ENCODE measurements at regions not wholly inside any gene's neighbourhood (a gene's known extent, or its start where the extent isn't known, plus 50 kb on each side); places are given as distances from the start of the nearest gene placed in this dataset.
"Not testable (repeated sequence)": the region's sequence is repeated elsewhere in the genome, so short reads cannot be mapped to it uniquely, and the experiment has no call there.

DNA sequence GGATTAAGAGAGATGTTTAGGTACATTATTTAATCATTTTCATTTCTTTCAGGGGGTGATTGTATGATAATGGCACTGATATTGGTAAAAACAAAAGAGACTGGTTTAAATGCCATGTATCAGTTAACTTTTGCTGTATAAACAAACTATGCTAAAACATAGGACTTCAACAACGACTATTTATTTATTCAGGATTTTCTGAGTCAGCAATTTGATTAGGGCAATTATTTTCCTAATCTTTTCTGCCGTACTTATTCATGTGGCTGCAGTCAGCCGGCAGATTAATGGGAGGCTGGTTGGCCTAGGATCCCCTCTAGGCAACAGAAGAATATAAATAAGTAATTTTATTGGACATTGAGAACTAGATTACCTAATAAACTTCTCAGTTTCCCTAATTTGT lies 661.7 kb upstream of the RAG2 start:
- Mint-ChIP-seq H3K36me3 (no peaks in the 10 kb centered on the region), H3K27ac (no peak overlapping the region), H3K4me3 (no peak overlapping the region), H3K27me3 (no peaks in the 10 kb centered on the region), H3K9me3 (peaks cover 3 to 7% of the 10 kb centered on the region in 2 donors), H3K4me1 (no peaks in the 10 kb centered on the region)
- ATAC-seq (replicated peaks) (no peak), DNase-seq (no peak)

DNA sequence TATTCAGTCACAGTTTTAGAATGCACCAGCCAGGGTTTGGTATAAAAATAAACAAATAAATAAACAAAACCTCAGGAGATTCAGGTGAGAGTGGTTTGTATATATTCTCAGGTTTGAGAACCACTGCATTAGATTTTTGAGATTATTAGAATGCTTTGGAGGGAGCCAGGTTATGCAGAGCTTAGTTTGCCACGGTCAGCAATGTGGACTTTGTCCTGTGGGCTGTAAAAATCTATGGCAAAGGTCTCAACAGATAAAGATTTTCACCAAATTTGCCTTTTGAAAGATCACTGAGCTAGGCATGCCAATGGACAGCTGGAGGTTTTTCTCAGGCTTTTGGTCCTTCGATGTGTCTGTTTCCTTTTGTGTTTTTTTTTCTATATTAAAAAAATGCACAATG lies 650.1 kb upstream of the RAG2 start:
- H3K36me3 Mint-ChIP-seq = no peaks in the 10 kb centered on the region
- H3K27ac Mint-ChIP-seq = no peak overlapping the region
- ATAC-seq (replicated peaks) (no peak), DNase-seq (no peak)
- peaks cover 5 to 9% of the 10 kb centered on the region in 2 donors for H3K9me3 Mint-ChIP-seq
- H3K4me3 Mint-ChIP-seq = no peak overlapping the region
- no peaks in the 10 kb centered on the region for H3K27me3 Mint-ChIP-seq
- H3K4me1 Mint-ChIP-seq = no peaks in the 10 kb centered on the region

- not testable (repeated sequence) for H3K9me3 Mint-ChIP-seq; H3K36me3 Mint-ChIP-seq; H3K4me3 Mint-ChIP-seq; H3K4me1 Mint-ChIP-seq; DNase-seq; ATAC-seq (replicated peaks); H3K27ac Mint-ChIP-seq; H3K27me3 Mint-ChIP-seq
Measured at GRCh38 chr11:37246092-37246491, 648.1 kb upstream of the RAG2 start.

DNA sequence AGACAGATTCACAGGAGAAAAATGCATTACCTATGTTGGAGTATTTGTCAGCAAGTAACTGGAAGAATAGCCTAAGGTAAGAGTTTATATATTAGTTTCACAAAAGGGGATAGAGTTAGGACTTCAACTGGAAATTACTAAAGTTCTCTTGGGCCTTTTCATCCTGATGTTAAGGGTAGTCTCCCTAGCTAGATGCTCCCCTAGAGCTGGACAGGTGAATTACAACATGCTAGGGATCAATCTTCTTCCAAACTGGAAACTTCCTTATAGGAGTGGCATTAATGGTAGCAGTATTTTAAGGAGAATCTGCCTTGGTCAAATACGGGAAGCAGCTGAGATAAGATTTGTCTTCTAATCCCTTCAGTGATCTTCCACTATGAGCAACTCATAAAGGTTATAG lies 632.8 kb upstream of the RAG2 start:
- Mint-ChIP-seq H3K4me1 (no peaks in the 10 kb centered on the region), H3K27me3 (no peaks in the 10 kb centered on the region), H3K36me3 (no peaks in the 10 kb centered on the region), H3K4me3 (no peak overlapping the region), H3K27ac (no peak overlapping the region), H3K9me3 (peaks cover 6 to 7% of the 10 kb centered on the region in 2 donors)
- no peak for DNase-seq
- ATAC-seq (replicated peaks) = no peak

DNA sequence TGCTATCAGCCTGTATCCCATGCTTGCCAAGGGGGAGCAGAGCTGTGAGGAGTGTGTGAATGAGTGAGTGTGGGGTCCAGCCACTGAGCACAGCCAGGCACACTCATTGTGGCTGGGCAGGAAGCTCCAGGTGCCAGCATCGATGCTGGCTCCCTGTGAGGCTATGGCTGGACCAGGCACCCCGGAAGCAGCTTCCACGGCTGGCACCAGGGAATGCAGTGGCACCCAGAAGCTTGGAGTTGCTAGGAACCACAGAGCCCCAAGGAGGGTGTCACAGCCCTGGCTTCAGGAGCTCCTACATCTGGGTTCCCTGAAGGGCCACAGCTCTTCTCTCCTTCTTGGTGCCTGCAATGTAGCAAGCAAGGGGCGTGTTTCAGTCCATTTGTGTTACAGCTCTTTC lies 625.9 kb upstream of the RAG2 start:
- no peak overlapping the region for H3K4me3 Mint-ChIP-seq
- no peak for ATAC-seq (replicated peaks)
- DNase-seq = no peak
- no peak overlapping the region for H3K27ac Mint-ChIP-seq
- no peaks in the 10 kb centered on the region for H3K4me1 Mint-ChIP-seq
- H3K27me3 Mint-ChIP-seq = no peaks in the 10 kb centered on the region
- H3K36me3 Mint-ChIP-seq = no peaks in the 10 kb centered on the region
- peaks cover 0 to 8% of the 10 kb centered on the region in 2 donors for H3K9me3 Mint-ChIP-seq

DNA sequence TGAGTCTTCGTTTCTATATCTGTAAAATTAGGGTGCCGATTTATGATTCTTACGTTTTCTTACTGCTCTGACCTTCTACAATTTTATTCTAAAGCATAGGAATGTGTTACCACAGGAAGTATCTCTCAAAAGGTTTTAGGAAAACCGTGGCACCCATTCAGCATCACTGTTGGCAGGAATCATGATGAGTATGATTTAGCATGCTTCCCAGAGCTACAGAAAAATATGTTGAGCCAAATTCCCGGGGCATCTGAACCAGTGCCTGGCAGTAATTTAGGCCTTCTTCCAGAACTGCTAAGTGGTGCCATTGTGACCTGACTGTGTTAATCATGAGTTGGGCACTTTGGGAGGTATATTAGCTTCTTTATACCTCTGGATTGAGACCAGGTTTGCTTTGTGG lies 605.0 kb upstream of the RAG2 start:
- no peaks in the 10 kb centered on the region for H3K4me1 Mint-ChIP-seq
- no peak overlapping the region for H3K4me3 Mint-ChIP-seq
- H3K9me3 Mint-ChIP-seq = peaks cover 2 to 5% of the 10 kb centered on the region in 2 donors
- ATAC-seq (replicated peaks) = no peak
- H3K27me3 Mint-ChIP-seq = no peaks in the 10 kb centered on the region
- H3K27ac Mint-ChIP-seq = no peak overlapping the region
- DNase-seq = no peak
- no peaks in the 10 kb centered on the region for H3K36me3 Mint-ChIP-seq

GRCh38 chr11:37199082-37199481 lies 601.0 kb upstream of the RAG2 start:
- no peaks in the 10 kb centered on the region for H3K27me3 Mint-ChIP-seq
- no peaks in the 10 kb centered on the region for H3K36me3 Mint-ChIP-seq
- peaks cover 0 to 1% of the 10 kb centered on the region in 2 donors for H3K9me3 Mint-ChIP-seq
- H3K4me1 Mint-ChIP-seq = no peaks in the 10 kb centered on the region
- H3K27ac Mint-ChIP-seq = no peak overlapping the region
- H3K4me3 Mint-ChIP-seq = no peak overlapping the region
- ATAC-seq (replicated peaks) (no peak), DNase-seq (no peak)

- no peak for ATAC-seq (replicated peaks)
Measured at GRCh38 chr11:37184326-37184725, 586.3 kb upstream of the RAG2 start.

DNA sequence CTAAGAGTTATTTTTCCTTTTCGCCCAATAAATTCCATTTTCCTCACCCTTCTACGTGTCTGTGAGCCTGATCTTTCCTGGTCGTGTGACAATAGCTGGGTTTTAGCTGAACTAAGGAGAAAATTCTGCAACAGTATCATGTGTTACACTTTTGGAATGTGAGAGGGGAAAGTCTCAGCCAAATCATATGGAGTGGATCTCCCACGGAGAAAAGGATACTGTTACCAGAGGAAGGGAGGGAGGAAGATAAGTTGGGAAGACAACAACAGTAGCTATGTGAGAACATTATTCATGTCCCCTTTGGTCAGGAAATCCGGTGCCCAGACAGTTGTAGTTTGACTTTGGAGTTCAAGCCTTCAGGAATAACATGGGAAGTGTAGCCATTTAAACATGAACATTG lies 584.0 kb upstream of the RAG2 start:
- ATAC-seq (replicated peaks) = no peak
- H3K36me3 Mint-ChIP-seq = no peaks in the 10 kb centered on the region

More at GRCh38 chr11:37184326-37184725, 586.3 kb upstream of the RAG2 start:
- Mint-ChIP-seq H3K27me3 (no peaks in the 10 kb centered on the region), H3K9me3 (peaks cover 3 to 8% of the 10 kb centered on the region in 2 donors), H3K36me3 (no peaks in the 10 kb centered on the region), H3K4me1 (no peaks in the 10 kb centered on the region), H3K4me3 (no peak overlapping the region), H3K27ac (no peak overlapping the region)
- no peak for DNase-seq

GRCh38 chr11:37177721-37178120 lies 579.7 kb upstream of the RAG2 start:
- H3K4me1 Mint-ChIP-seq = no peaks in the 10 kb centered on the region
- no peak overlapping the region for H3K27ac Mint-ChIP-seq

More for the DNA sequence above, 584.0 kb upstream of the RAG2 start:
- DNase-seq = no peak
- peaks cover 3 to 8% of the 10 kb centered on the region in 2 donors for H3K9me3 Mint-ChIP-seq
- no peak overlapping the region for H3K27ac Mint-ChIP-seq
- H3K4me3 Mint-ChIP-seq = no peak overlapping the region
- no peaks in the 10 kb centered on the region for H3K4me1 Mint-ChIP-seq
- no peaks in the 10 kb centered on the region for H3K27me3 Mint-ChIP-seq

DNA sequence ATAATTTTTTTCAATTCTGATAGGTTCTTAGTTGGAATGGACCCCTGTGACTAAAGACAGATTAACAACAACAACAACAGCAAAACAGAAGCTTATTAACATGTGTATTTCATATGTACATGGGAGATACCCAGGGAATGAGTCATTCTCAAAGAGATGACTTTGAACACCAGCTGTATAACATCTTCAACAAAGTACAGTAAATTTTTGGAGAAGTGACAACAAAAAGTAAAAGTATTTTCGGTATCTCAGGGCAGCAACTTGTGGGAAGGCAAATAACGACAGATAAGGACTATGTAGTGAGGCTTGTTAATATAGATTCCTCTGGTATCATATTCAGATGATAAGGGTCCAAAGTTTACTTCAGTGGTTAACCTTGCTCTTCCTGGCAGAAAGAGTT lies 573.4 kb upstream of the RAG2 start:
- Mint-ChIP-seq H3K27ac (no peak overlapping the region), H3K36me3 (no peaks in the 10 kb centered on the region), H3K4me1 (no peaks in the 10 kb centered on the region), H3K4me3 (no peak overlapping the region), H3K9me3 (peaks cover 0 to 6% of the 10 kb centered on the region in 2 donors), H3K27me3 (no peaks in the 10 kb centered on the region)
- no peak for ATAC-seq (replicated peaks)
- no peak for DNase-seq

More at GRCh38 chr11:37177721-37178120, 579.7 kb upstream of the RAG2 start:
- ATAC-seq (replicated peaks) (no peak), DNase-seq (no peak)
- H3K36me3 Mint-ChIP-seq = no peaks in the 10 kb centered on the region
- no peaks in the 10 kb centered on the region for H3K27me3 Mint-ChIP-seq
- no peak overlapping the region for H3K4me3 Mint-ChIP-seq
- peaks cover 3 to 12% of the 10 kb centered on the region in 2 donors for H3K9me3 Mint-ChIP-seq

GRCh38 chr11:37170311-37170710 lies 572.3 kb upstream of the RAG2 start:
- Mint-ChIP-seq H3K4me3 (no peak overlapping the region), H3K4me1 (no peaks in the 10 kb centered on the region), H3K9me3 (peaks cover 0 to 4% of the 10 kb centered on the region in 2 donors), H3K27ac (no peak overlapping the region), H3K27me3 (no peaks in the 10 kb centered on the region), H3K36me3 (no peaks in the 10 kb centered on the region)
- ATAC-seq (replicated peaks) = no peak
- no peak for DNase-seq

- not testable (repeated sequence) for ATAC-seq (replicated peaks); H3K27me3 Mint-ChIP-seq; H3K4me3 Mint-ChIP-seq; H3K27ac Mint-ChIP-seq; H3K36me3 Mint-ChIP-seq; H3K4me1 Mint-ChIP-seq; DNase-seq
- H3K9me3 Mint-ChIP-seq = peaks cover 4 to 12% of the 10 kb centered on the region in 2 donors
Measured at GRCh38 chr11:37145434-37145833, 547.4 kb upstream of the RAG2 start.

- Mint-ChIP-seq H3K27ac (peak overlapping the region; percentile 1), H3K4me1 (no peaks in the 10 kb centered on the region), H3K36me3 (no peaks in the 10 kb centered on the region), H3K4me3 (no peak overlapping the region), H3K9me3 (peaks cover 2 to 13% of the 10 kb centered on the region in 2 donors), H3K27me3 (no peaks in the 10 kb centered on the region)
- DNase-seq = no peak
- ATAC-seq (replicated peaks) = no peak
Measured at GRCh38 chr11:37142591-37142990, 544.6 kb upstream of the RAG2 start.

DNA sequence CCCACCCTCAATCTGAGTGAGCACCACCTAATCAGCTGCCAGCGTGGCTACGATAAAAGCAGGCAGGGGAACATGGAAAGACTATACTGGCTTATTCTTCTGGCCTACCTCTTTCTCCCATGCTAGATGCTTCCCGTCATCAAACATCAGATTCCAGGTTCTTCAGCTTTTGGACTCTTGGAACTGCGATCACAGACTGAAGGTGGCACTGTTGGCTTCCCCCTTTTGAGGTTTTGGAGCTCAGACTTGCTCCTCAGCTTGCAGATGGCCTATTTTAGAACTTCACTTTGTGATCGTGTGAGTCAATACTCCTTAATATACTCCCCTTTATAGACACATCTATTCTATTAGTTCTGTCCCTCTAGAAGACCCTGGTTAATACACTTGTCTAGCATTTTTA lies 543.7 kb upstream of the RAG2 start:
- H3K36me3 Mint-ChIP-seq = no peaks in the 10 kb centered on the region
- ATAC-seq (replicated peaks) (no peak), DNase-seq (no peak)
- no peaks in the 10 kb centered on the region for H3K27me3 Mint-ChIP-seq
- H3K27ac Mint-ChIP-seq = no peak overlapping the region
- peaks cover 0 to 12% of the 10 kb centered on the region in 2 donors for H3K9me3 Mint-ChIP-seq
- no peaks in the 10 kb centered on the region for H3K4me1 Mint-ChIP-seq
- no peak overlapping the region for H3K4me3 Mint-ChIP-seq

- ATAC-seq (replicated peaks); H3K4me1 Mint-ChIP-seq; H3K27me3 Mint-ChIP-seq; H3K4me3 Mint-ChIP-seq; H3K27ac Mint-ChIP-seq; H3K36me3 Mint-ChIP-seq; DNase-seq: not testable (repeated sequence)
- H3K9me3 Mint-ChIP-seq = peaks cover 4 to 14% of the 10 kb centered on the region in 2 donors
Measured at GRCh38 chr11:37135606-37136005, 537.6 kb upstream of the RAG2 start.

Measured in stimulated activated naive B cell treated with anti-CD40 and anti-IgM and Interleukin-4, amounts not matched to agents 10 μg/mL and 1 μg/mL and 100 μg/mL, for 72 hours (primary cell).